HG02798 (cell line): ENCODE measurements at regions not wholly inside any gene's neighbourhood (a gene's known extent, or its start where the extent isn't known, plus 50 kb on each side); places are given as distances from the start of the nearest gene placed in this dataset.

Experiments used
- ATAC-seq: cut with Tn5 transposase; IDR thresholded peaks from one replicate; pipeline ENCODE4 v1.9.1; 2021; ENCODE audit warnings: mild to moderate bottlenecking; ENCODE audit not compliant: unreplicated experiment, poor library complexity

GRCh38 chr7:46448478-46448877 is 527.4 kb upstream of the IGFBP3 start:
- ATAC-seq = no peak

- ATAC-seq = no peak
These were observed 525.1 kb upstream of the IGFBP3 start for GRCh38 chr7:46446151-46446550.

- ATAC-seq = no peak
These were observed 523.2 kb upstream of the IGFBP3 start for GRCh38 chr7:46444256-46444655.

GRCh38 chr7:46440186-46440585 is 519.1 kb upstream of the IGFBP3 start:
- no peak for ATAC-seq

GRCh38 chr7:46432708-46433107 is 511.6 kb upstream of the IGFBP3 start:
- no peak for ATAC-seq

GRCh38 chr7:46428295-46428694 is 507.2 kb upstream of the IGFBP3 start:
- ATAC-seq = no peak

GRCh38 chr7:46424934-46425333 is 503.9 kb upstream of the IGFBP3 start:
- no peak for ATAC-seq

GRCh38 chr7:46421441-46422230 is 500.6 kb upstream of the IGFBP3 start:
- no peak for ATAC-seq

- no peak for ATAC-seq
These were observed 493.9 kb upstream of the IGFBP3 start for GRCh38 chr7:46414946-46415345.

GRCh38 chr7:46411236-46411635 is 490.2 kb upstream of the IGFBP3 start:
- ATAC-seq = no peak

- no peak for ATAC-seq
These were observed 486.1 kb upstream of the IGFBP3 start for GRCh38 chr7:46407125-46407524.

- no peak for ATAC-seq
These were observed 476.5 kb upstream of the IGFBP3 start for GRCh38 chr7:46397591-46397990.

GRCh38 chr7:46396481-46396880 is 475.4 kb upstream of the IGFBP3 start:
- ATAC-seq = no peak

GRCh38 chr7:46393142-46393541 is 472.1 kb upstream of the IGFBP3 start:
- no peak for ATAC-seq

GRCh38 chr7:46391231-46392201 is 470.4 kb upstream of the IGFBP3 start:
- no peak for ATAC-seq

- ATAC-seq = no peak
These were observed 469.0 kb upstream of the IGFBP3 start for GRCh38 chr7:46390042-46390441.

- no peak for ATAC-seq
These were observed 468.1 kb upstream of the IGFBP3 start for GRCh38 chr7:46389146-46389545.

GRCh38 chr7:46387646-46388045 is 466.6 kb upstream of the IGFBP3 start:
- ATAC-seq = no peak

GRCh38 chr7:46386428-46387399 is 465.6 kb upstream of the IGFBP3 start:
- no peak for ATAC-seq

- ATAC-seq = no peak
These were observed 464.7 kb upstream of the IGFBP3 start for GRCh38 chr7:46385662-46386309.
